HK-2 (cell line): ENCODE measurements at regions not wholly inside any gene's neighbourhood (a gene's known extent, or its start where the extent isn't known, plus 50 kb on each side); places are given as distances from the start of the nearest gene placed in this dataset.

Experiments
- DNase-seq: peaks from one replicate; pipeline ENCODE4 v3.0.0-alpha.2; 2018; ENCODE audit not compliant: unreplicated experiment

DNA sequence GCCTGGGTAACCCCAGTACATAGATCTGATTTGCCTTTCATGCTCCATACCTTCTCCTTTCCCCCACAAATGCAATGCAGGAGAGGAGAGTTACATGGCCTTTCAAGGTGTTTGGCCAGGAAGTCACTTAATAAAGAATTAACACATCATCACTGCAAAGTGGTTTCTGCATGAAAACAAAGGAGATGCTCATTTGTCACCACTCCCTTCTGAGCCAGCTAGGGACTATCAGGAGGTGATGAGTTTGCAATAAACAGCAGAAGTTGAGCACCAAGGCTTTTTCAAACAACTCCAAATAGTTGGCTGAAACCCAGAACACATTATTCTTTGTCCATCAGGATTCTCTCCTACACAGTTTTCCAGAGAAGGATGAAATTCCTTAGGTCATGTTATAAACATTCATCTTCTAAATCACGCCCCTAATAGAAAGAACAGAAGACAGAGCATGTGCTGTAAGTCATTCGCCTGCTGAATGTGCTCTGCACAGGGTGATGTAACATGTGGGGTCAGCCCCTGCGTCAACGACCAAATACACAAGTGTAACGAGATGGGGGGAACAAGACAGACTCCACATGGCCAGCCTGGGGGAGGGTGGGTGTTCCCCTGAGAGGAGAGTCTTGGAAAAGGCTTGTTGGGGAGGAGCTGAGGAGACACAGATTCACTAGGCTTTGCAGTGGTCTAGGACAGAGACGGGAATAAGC lies 87.3 kb upstream of the RMDN2 start:
- no peak for DNase-seq

DNA sequence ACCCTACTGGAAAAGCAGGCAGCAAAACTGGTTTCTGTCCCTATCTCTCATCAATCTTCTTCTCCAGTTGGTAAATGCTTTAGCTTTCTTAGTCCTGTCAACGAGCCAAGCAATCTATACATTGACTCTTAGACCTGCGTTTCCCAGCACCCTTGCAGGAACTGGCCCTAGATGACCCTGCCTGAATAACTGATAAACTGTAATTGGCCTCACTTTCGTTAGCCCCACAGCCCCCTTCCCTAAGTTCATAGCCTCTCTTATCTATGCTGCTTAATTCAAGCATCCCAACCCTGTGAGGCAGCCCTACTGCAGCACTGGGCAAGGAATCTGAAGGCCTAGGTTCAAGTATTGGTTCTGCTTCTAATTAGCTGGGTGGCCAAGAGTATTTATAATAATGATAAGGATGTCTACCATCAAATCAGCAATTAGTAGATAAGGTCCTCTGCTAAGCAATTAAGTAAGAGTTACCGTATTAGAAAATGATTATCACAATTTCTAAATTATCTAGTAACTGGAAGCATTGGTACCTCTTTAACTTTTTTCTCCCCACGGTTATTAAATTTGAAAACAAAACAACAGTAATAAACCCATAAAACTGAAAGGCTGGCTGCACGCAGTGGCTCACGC lies 86.4 kb upstream of the RMDN2 start:
- no peak for DNase-seq

DNA sequence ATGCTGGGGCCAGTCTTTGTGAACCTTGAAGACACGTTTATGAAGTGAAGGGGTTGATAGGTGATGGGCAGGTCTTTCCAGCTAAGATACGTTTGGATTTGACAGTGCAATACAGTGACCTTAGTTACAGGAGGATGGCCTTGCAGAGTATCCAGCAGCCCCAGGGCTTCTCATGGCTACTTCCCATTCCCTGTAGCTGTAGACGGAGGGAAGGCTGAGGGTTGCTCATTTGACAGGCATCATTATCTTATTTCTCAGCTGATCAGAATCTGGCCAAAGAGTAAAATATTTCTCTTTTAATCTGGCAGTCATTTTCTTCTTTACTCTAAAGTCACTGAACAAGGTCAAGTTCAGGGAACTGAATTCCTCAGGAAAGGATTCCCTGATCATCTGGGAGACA lies 85.1 kb upstream of the RMDN2 start:
- no peak for DNase-seq

DNA sequence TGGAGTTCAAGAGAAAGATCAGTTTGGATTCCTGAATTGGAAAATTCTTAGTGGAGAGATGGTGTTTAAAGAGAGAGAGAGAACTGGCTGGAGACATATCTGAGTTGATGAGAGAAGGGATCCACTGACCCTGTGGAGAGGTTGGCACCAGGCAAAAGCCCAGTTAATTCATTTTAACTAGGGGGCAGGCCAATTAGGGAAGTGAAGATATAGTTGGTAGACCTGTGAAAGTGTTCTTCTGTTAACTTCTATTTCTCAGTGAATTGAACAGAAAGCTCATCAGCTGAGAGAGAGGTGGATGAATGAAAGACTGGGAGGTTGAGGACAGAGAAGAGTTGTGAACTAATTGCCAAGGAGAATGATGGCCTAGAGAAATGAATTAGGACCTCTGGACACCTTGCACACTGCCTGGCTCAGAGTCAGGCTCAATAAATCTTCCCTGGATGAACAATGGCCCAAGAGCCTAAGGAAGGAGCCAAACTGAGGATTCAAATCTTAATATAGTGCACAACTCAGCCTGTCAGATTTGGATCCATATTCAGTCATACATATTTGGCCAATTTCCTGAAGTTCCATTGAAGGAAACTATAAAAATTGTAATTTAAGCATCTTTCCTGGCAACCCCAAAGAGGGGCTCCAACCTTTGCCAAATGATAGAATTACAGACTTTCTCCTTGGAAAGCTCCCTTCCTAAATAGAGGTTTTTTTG lies 82.2 kb upstream of the RMDN2 start:
- DNase-seq, result no peak

DNA sequence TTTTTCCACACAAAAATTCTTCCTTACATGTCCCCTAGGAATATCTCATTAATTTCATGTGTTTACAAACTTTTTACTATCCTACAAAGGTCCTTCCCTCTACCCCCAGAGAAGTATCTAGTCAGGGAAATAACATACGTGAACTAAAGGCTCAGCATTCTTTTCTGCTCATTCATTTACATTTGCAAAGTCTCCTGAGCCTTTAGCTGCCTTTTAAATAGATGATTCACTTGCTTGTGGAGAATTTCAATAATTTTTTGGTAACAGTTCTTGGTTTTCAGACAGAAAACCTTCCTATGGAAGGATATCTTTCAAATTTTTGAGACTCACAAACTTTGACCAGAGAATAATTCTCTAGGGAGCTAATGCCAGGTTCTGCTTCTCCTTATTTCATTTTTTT lies 81.5 kb upstream of the RMDN2 start:
- no peak for DNase-seq

DNA sequence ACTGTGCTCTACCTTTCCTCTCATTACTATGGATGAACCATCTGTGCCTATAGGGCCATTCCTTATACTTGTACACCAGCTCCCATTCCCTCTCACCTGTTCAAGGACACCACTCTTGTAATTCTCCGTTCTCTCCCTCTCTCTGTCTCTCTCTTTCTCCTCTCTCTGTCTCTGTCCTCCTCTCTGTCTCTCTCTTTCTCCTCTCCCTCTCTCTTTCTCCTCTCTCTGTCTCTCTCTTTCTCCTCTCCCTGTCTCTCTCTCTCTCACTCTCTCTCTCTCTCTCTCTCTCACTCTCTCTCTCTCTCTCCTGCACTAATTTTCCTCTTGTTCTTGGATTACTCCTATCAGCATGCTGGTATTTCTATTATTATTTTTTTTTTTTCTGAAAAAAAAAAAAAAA lies 78.9 kb upstream of the RMDN2 start:
- no peak for DNase-seq

DNA sequence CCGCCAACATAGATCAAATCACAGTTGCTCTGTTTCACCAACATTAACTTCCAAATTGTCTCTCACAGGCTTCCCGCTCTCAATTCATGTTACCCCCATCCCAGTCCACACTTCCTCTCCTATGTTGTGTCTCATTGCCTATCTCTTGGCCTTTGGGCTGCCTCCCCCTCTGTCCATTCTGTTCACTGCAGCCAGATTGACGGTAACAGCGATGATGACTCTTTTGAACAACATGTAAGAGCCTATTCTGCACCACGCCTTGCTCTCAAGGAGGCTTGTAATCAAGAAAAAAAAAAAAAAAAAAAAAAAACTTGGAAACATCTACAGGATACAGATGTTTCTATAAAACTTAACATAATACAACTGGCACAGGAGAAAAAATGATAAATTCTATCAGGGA lies 77.3 kb upstream of the RMDN2 start:
- DNase-seq, result no peak

DNA sequence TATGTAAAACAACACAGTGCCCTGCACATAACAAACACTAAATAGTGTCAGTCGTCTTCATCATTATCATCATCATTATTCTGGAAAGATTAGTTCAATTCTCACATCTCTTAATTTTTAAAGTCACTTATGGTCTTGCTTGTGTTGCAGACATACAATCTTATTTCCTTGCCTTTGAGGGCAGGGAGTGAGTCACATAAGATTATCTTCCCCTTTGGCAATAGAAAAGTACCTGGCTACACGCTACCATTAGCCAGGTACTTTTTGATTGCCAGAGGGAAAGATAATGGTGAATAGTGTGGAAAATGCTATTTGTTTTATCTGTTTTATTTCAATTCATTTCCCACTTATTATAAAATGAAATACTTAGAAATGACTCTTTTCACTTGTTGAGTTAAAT lies 76.6 kb upstream of the RMDN2 start:
- DNase-seq, result no peak

DNA sequence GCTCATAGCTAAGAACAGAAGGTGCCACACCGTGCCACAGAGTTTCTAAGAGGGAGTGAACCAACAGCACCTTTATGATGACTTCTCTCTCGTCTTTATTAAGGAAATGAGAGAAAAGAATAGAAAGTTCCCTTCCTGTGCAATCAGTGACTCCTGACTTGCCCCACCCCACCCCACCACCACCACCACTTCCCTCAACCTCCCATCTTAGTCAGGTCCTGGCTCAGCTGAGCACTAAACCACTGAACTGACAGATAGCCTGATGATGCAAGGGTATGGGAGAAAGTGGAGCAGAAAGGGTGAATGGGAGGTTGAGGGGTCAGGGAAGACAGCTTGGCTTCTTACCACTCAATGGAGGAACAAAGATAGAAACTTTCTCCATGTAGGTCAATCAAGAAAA lies 75.2 kb upstream of the RMDN2 start:
- no peak for DNase-seq

DNA sequence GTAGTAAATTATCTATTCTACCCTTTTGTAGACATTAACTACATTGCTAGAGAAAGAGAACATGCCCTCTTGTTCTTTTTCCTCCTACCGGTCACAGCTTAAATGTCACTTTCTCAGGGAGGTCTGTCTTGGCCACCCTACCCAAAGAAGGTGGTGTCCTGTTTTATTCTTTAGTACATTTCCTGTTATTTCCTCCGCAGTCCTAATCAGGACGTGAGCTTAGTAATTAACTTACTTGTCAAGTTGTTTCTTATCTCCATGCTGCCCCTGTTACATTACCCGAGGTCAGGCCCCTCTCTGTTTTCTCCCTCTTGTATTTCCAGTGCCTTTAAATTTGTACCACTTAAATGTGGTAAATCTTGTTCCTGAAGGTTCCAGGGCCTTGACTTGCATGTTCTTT lies 73.7 kb upstream of the RMDN2 start:
- no peak for DNase-seq

DNA sequence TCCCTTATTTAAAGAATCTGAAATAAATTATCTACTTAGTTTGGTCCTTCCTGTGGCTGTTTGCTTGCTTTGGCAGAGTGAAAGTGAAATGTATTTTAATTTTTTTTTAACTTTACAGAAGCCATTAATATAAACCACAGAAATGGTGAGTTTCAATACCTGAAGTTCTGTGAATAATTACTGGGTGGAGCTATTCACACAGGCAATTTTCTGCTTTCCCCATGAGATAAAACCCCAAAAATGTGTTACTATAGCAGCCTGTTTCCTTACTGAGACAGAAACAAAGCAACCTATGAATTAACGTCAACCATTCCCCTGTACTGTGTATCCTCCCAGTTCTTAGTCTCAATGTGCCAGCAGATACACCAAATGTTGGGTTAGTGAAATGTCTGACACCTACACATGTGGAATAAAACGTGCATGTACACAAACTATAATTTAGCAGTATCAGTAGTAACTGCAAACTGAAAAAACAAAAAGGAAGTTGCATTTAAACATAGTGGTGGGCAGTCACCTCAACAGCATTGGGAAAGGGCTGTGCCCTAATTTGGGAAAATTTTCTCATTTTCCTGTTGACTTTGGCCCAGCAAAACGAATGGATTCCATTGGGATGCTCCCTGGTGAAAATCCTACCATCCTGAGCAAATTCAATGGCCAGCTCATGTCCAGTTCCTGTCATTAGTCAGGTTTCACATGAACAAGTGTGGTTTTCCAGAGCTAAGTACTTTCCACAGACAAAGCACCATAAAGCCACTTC lies 73.1 kb upstream of the RMDN2 start:
- DNase-seq, result no peak

DNA sequence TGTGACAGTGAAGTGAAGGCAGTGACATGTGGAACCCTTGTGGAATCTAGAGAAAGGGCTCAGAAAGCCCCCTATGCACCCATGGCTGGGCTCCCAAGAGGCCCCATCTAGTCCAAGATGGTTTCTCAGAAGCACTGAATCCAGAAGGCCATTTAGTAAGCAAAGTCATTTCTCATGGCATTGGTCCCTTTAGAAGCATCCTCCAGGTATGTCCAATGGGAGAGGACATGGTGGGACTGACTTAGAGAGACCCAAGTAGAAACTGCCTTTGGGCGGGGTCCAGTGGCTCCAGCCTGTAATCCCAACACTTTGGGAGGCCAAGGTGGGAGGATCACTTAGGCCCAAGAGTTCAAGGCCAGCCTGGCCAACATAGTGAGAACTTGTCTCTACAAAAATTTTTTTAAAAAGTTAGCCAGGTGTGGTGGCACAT lies 72.5 kb upstream of the RMDN2 start:
- DNase-seq, result no peak

DNA sequence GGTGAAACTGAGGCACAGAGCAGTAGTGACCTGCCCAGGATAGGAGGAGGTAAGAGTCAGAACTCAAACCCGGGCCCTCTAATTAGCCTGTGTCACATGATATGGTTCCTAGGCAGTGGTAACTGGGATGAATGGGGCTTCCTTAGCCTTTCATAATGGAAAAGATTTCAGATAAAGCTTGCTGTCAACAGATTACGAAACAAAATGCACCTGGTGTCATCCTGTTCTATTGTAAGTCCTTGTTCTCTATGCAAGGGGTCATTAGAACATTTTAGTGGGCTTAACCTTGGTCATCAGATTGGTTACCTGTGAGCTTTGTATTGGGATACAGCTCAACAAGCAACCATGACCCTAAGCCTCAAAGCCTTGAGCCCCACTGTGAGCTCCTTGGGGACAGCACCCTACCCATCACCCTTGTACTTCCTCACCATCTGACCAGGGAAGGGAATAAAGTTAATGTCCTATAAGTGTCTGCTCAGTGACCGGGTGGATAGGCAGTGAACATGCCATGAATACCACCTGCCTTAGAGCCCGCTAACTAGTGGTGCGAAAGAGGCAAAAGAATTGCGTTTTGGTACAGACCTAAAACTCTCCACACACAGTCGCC lies 70.3 kb upstream of the RMDN2 start:
- DNase-seq, result no peak

DNA sequence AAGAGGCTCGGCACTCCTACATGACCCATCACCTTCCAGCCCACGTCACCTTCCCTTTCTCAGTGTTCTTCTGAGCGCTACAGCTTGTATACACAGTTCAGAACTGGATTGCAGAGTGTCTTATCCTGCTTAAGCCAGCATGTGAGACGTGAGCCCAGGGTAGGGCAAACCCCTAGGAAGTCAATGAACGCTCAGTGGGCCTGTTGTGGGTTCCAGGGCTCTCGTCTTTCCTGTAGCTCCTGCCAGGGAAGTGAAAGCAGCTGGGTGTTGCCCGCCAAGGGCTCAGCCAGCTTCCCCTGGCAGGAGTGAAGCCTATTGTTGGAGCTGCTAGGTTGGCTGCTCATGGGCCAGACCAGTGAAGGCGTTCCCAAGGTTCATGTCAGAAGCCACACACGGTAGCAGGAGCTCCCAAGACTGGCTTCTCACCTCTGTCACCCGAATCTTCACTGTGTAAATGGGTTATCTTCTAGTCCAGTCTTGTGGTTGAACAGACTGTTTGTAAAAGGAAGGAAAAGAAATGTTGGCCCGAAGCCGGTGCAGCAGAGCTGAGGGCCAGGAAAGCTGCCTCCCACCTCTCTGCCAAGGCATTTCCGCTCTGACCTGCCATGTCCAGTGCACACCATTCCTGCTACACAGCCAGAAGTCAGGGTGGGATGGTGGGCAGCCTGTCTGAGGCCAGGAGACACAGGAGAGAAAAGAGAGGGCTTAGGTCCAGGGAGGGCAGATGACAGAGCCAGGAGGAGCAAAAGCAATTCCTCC lies 69.6 kb upstream of the RMDN2 start:
- DNase-seq, result no peak

DNA sequence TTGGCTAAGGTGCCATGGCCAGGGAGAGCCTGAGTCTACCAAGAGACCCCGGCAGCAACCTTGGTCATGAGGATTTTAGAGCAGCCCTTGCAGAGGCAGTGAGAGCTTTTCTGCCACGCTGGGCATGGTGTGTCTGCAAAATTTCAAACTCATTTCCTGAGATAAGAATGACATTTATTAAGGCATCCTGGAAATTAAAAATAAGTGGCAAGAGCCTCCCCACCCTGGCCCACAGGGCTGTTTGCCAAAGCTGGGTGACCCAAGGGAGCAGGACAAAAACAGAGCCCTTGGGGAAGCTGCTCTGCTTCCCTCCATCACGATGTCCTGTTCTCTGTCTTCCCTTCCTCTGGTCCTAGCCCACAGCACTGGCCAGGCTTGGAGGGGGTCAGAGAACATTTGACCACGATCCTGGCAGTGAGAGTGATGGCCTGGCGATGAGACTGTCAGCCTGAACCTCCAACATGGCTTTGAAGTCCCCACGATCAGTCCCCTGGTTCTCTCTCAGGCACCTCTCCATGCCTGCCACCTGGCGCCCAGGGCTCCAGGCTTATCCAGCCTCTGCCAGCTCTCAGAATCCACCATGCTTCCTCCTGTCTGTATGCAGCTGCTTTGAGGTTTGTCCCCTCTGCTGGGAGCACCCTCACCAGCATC lies 68.9 kb upstream of the RMDN2 start:
- DNase-seq, result no peak

DNA sequence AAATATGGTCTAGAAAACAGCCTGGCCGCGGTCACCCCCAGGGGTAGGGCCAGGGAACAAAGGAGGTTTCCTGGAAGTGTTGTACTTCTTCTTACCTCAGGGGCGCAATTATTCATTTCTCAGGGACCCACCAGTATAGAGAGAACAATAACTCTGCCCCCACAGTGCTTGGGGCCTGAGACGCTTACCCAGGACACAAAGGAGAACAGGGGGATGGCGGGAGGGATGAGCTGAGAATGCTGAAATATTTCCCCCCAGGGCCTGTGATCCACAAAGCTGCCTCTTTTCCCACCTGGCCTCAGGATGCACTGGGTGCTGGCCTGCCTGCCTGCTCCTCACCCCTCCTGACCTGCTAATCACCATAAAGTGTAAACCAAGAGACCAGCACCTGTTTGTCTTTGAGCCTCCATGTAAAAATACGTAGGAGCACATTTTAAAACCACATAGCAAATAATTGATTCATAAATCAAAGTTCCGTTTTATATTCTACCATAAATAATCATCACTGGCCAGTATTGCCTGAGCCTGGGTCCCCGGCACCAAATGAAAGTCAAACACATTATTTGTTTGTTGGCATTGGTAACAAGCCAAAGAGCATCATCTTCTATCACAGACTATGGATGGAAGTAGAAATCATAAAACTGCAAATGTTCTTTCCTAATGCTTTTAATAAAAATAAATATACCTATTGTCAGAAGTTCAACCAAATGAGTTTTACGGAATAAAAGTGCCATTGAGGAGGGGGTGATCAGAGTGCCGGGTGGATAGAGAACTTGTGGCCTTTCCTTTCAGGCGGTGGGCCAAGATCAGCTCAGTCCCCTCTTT lies 67.3 kb upstream of the RMDN2 start:
- no peak for DNase-seq

DNA sequence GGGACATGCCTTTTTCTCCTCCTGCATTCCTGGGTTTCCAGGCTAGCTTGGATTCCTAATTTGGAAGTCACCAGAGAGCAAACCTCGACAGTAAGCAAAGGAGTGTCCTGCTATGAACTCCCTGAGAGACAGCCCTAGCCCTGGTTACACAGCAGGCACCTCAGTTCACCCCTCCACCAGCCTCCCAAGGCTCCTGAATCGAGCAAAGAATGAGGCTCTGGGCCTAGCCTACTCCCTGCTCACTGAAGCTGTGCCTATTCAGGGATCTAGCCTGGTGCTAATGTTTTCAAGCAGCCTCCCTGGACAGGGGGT lies 66.7 kb upstream of the RMDN2 start:
- no peak for DNase-seq

DNA sequence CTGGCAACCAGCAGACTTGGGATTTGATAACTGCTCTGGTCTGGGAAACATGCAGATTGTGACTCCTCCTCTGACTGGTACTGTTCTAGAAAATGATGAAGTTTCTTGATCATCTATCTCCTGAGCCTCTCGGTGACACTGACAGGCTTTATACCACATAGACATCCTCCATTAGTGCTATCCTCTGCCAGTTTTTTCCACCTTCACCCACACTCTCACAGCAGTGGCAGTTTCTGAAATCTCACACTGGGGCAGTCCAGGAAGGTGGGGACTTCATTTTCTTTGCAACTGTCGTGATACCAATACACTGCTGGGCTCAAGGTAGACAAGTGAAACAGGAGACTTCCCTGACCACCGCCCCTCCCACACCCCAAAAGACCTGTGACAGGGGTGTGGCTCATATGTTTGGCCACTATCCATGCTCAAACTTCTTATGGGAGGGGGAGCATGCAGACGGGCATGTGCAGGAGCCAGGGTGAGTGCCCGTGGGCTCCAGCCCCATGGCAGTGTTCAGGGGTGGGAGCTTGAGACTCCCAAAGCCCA lies 66.3 kb upstream of the RMDN2 start:
- no peak for DNase-seq

DNA sequence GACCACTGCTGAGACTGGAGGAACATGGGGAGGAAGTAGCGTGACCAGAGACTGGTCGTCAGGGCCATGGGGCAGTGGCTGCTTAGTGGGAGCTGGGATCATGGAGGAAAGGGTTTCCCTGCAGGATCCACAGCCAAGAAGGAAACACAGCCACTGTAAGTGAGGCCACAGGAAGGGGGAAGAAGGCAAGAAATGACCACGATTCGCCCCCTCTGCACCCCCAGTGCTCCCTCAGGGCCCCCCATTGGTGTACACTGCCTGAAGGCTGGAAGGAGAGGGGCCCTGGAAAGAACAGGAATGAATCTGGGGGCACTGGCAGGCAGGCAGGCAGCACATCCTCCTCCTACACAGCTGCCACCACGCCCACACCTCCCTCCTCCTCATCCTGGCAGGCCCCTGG lies 62.5 kb upstream of the RMDN2 start:
- no peak for DNase-seq

DNA sequence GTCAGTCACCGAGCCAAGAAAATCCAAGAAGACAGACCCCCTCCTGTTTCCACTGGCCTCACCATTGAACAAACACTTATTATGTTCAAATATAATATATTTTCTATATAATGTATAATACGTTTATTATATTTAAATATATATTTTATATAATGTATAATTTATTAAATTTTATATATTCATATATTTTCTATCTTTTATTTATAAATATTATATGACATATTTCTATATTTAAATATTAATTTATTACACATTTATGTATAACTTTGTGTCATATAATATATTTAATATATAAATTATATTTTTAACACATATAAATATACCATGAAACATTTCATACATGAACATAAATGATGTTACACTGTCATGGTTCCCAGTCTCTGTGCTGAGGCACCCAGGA lies 60.9 kb upstream of the RMDN2 start:
- no peak for DNase-seq
